HG02981 (cell line): ENCODE measurements at regions not wholly inside any gene's neighbourhood (a gene's known extent, or its start where the extent isn't known, plus 50 kb on each side); places are given as distances from the start of the nearest gene placed in this dataset.

Source experiments
- ATAC-seq: cut with Tn5 transposase; IDR thresholded peaks from one replicate; pipeline ENCODE4 v1.9.1; 2021; ENCODE audit warnings: mild to moderate bottlenecking, moderate library complexity; ENCODE audit not compliant: unreplicated experiment

DNA sequence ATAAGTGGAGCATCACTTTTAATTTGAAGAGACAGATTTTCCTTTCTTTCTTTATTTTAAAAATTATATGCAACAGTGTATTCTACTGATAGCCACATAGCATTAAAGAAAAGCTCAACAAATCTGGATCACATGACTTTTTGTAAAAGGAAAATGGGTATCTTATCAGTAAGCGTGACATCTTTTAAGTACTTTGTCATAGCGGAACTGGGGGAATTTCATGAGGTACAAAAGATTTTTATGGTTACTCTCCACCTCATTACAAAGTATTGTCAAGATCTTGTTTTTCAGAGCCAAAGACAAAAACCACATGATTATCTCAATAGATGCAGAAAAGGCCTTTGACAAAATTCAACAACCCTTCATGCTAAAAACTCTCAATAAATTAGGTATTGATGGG, 219.6 kb upstream of the ZPLD1 start:
- ATAC-seq = no peak

- ATAC-seq = no peak
Measured at GRCh38 chr3:102223132-102223531, 211.7 kb upstream of the ZPLD1 start.

- no peak for ATAC-seq
Measured at GRCh38 chr3:102224171-102224570, 210.6 kb upstream of the ZPLD1 start.

- ATAC-seq = no peak
Measured at GRCh38 chr3:102225005-102225404, 209.8 kb upstream of the ZPLD1 start.

DNA sequence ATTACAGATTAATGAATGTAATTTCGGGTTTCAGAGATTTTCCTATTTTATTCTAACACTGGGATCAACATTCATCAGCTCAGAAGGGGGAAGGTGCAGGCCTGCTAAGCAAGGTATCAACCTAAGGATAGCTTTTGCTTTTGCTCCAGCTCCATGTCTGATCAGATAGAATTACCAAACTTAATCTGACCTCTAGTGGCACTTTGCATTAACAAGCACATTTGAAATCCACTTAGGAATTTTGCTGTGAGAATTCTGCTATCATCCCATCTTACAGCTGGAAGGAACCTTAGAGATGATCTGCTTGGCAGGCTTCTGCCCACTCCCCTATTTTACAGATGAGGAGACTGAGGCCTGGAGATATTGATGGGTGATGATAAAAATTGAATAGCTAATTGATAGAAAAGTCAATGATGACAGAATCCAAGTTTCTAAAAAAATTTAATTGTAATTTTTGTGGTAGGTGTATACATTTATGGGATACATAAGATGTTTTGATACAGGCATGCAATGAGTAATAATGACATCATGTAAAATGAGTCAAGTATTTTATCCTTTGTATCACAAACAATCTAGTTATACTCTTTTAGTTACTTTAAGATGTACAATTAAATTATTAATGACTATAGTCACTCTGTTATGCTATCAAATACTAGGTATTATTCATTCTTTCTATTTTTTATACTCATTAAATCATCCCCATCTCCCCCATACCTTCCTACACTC, 209.2 kb upstream of the ZPLD1 start:
- no peak for ATAC-seq

DNA sequence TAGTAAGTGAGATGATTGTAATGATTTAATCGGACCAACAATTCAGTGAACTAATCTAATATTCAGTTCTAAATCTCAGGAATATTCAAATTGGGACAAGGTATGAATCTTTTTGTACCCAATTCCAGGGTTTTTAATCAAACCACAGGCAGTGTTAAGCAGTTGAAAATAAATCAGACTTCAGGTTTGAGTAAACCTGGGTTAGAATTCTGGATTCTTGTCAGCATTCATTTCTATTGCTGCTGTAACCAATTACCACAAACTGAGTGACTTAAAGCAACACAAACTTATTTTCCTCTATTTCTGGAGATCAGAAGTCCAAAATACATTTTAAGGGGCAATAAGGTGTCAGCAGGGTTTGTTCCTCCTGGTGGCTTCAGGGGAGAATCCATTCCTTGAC, 208.4 kb upstream of the ZPLD1 start:
- no peak for ATAC-seq

DNA sequence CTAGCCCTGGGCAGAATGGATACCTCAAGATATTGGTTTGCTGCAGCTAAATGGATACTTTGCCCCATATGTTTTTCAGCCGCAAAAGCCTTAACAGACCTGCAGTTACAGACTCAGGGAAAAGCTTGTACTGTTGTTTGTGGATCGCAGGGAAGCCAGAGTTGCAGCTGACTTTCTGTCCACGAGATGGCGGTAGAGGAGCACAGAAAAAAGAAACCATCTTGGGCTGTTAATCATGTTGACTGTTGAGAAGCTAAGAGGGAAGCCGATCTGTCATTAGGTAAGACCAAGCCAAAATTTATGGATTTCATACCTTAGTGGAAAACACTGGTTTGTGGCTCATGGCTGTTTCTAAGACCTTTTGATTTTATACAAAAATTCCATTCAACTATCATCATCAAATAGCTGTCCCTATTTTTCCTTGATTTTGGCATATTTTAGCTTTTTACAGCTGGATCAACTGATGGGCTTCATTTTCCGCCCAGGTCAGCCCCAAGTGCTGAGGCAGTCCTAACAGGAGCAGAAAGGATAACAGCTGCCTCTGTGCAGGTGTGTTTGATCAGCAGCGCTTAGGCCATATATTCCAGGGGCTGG, 205.7 kb upstream of the ZPLD1 start:
- ATAC-seq = peak; percentile 42

DNA sequence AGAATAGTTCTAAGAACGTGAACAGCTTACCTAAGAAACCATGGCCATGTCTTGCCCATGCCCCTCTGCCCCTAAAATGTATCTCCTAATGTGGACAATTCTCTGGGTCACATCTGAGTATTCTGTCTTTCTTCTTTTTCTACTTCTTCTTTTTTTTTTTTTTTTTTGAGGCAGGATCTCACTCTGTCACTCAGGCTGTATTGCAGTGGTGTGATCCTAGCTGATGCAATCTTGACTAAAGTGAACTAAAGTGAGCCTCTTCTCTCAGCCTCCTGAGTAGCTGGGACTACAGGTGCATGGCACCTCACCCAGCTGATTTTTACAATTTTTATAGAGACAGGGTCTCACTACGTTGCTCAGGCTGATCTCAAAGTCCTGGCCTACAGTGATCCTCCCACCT, 204.8 kb upstream of the ZPLD1 start:
- no peak for ATAC-seq

DNA sequence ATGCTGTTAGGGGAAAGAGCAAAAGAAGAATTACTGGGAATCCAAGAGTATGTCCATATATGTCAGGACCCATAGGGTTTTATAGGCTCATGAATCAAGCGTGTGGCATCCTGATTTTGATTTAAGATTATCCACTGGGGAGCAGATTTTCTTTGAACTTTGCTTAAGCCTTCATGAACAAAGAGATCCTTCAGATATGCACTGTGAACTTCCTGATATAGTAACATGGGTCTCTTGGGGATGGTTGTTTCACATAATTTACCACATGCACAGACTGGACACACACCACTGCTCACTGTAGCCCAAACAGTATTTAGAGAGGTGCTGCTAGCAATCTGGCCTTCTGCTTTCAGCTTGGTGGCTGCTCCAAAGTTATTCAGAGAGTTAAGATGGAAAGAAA, 200.9 kb upstream of the ZPLD1 start:
- peak; percentile 93 for ATAC-seq

DNA sequence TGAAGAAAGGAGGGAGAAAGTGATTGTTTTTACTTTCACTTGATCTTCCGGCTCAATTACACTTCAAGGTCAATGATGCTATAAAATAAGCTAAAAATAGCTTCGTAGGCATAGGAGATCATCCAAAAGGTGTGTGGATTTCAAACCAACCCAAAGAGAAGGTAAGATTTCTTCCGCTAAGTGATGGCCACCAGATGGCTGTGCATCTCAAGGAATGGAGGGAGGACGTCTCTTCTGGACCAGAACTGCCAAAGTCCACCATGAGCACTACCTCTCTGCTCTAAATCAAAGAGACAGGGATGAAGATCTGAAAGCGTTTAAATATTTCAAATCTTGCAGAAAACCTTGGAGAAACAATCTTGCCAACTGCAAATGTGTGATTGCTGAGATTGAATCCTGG, 199.1 kb upstream of the ZPLD1 start:
- ATAC-seq = peak; percentile 31

DNA sequence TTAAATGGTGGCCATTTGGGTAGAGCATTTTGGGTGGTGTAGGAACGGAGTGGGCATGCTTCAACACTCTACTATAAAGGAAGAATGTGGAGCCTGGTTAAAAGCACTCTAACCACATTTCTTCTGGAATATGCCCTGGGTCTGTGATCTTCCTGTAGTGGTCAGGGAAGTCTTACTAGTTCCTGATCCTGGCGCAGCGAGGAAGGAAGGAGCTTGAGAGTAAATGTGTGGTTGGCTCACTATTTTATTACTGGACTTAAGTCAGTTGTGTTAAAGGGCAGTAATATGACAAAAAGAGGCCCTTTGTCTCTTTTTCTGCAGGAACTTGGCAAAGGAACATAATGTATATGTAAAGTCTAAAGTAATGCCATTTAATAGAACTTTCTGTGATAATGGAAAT, 197.6 kb upstream of the ZPLD1 start:
- ATAC-seq = no peak

- no peak for ATAC-seq
Measured at GRCh38 chr3:102237838-102238237, 197.0 kb upstream of the ZPLD1 start.

- no peak for ATAC-seq
Measured at GRCh38 chr3:102238362-102238761, 196.5 kb upstream of the ZPLD1 start.

DNA sequence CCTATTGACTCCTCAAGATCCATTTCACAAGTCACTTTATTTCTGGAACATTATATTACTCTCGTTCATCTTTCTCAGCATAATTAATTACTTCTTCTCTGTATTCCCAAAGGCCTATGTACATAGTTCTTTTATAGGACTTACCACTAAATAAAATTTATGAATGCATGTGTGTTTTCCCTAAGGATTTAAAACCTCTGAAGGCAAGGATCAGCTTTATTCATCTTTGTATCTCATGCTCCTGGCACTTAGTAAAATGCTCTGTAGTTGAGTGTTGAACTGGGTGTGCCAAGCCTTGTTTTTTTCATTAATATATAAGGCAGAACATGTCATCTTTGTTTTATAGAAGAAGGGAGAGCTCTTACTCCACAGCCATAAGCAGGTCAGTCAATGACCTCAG, 194.1 kb upstream of the ZPLD1 start:
- no peak for ATAC-seq

GRCh38 chr3:102248981-102249705, 185.7 kb upstream of the ZPLD1 start:
- ATAC-seq = no peak

DNA sequence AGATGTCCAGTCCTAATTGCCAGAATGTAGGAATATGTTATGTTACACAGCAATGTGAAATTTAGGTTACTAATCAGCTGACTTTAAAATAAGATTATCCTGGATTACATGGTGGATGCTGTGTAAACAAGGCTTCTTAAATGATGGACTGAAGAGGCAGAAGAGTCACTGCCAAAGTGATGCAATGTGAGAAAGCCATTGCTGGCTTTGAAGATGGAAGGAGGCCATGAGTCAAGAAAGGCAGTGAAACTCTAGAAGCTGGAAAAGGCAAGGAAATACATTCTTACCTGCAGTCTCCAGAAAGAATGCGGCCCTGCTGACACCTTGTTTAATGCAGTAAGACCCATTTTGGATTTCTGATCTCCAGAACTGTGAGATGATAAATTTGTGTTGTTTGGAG, 179.1 kb upstream of the ZPLD1 start:
- ATAC-seq = no peak

- no peak for ATAC-seq
Measured at GRCh38 chr3:102258666-102259227, 176.1 kb upstream of the ZPLD1 start.

- no peak for ATAC-seq
Measured at GRCh38 chr3:102259663-102260062, 175.2 kb upstream of the ZPLD1 start.

- ATAC-seq = no peak
Measured at GRCh38 chr3:102265720-102266119, 169.1 kb upstream of the ZPLD1 start.

DNA sequence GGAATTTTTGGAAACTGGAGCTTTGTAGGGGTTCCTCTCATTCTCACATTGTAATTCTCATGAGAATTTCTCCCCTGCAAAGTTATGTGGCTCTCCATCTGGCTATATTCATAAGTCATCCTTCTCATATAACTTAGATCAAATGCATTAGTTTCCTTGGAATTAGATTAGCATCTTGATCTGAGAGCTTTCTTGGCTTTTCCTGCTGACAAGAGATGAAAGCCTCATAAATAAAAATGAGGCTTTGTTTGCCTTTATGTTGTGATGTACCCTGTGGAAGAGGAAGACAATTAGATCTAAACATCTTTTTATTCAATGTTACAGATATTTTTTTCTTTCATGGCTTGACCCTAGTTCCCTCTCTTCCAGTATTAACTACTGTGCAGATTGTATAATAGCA, 165.4 kb upstream of the ZPLD1 start:
- no peak for ATAC-seq

- ATAC-seq = no peak
Measured at GRCh38 chr3:102290241-102290640, 144.6 kb upstream of the ZPLD1 start.

DNA sequence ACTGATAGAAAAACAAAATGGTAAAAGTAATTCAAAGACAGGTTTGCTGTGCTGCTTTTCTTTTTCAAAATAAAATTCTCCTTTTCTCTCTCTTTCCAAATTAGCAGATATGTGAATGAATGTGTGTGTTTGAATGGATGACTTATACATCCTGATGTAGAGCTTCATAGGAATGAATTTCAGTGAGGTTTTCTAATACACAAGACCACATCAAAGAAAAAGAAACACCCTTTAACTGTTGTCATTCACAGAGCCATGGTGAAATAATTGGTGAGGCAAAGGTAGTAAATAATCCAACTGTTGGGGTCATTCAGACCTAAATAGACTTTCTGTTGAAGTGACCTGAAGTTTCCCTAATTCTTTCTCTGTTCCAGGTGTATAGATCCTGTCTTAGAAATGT, 139.1 kb upstream of the ZPLD1 start:
- ATAC-seq = no peak
